ENCODE measurements at regions not wholly inside any gene's neighbourhood (a gene's known extent, or its start where the extent isn't known, plus 50 kb on each side); places are given as distances from the start of the nearest gene placed in this dataset.
A peak's percentile ranks its signal among the peaks of the same experiment; 100 is the strongest.

DNA sequence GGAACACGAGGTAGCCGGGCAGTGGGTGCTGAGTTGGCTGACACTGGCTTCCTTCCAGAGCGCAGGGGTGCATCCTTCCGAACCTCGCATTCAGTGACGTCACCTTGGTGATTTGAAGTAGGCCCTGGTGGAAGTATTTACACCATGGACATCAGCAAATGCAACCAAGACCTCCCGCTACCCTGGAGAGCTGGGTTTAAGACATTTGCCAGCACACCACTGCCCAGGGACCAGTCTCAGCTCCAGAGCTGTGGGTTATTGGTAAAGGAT lies 106.4 kb upstream of the GPR26 start:
- POLR2A ChIA-PET: no interaction called here

DNA sequence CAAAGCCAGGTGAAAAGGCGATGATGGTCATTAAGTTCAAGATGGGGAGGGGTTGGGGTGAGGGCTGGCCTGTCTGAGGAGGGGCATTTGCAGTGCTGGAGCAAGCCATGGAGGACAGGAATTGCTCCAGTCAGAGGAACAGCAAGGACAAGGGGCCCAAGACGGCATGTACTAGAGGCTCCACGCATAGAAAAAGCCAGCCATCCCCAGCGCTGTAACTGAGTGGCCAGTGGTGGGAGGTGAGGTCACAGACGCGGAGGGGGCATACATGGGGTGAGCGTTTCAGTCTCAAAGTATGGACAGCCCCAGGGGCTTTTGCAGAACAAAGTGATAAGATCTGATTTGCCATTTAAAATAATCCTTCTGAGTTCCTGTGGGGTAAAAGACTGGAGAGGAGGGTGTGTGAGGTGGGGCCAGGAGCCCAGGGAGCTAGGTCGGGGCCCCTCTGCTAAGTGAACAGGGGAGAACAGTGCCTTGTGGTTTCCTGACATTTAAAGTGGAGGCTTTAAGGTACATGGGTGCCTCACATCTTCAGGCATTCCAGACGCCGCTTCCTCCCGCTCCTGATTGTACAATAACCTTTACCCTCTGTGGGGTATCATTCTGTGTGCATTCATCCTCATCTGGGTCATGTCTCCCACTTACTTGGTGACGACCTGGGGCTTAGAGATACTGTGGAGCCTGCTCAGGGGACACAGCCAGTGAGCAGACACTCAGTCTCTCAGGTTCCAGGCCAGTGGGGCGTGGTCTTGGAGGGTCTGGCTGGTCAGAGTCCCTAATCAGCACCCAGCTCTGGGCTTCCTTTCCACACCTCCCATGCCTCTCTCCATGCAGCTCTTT lies 105.6 kb upstream of the GPR26 start:
- CTCF ChIA-PET: interaction anchor here (0.6 to 5.0 kb wide), 7 partner anchors 9 to 516 kb away, joined by 3 to 33 read pairs (median 4); no protein-coding TSS in a partner anchor
- H3K4me1 ChIP-seq (ENCODE audit: control insufficient read depth, insufficient read depth, low read length): no peaks in the 10 kb centered on the region
- TF ChIP-seq SP2 (tag by site-specific recombination; IDR thresholded peaks at IDR 0.05): no peak
- no peak for TF ChIP-seq ZNF596 (tag by site-specific recombination; IDR thresholded peaks at IDR 0.05)
- no peak for TF ChIP-seq ZFHX2 (tag by site-specific recombination; conservative IDR thresholded peaks at IDR 0.05)
- TF ChIP-seq ZNF426 (tag by site-specific recombination; IDR thresholded peaks at IDR 0.05): no peak
- TF ChIP-seq ZNF324 (tag by site-specific recombination; IDR thresholded peaks at IDR 0.05): no peak
- no peak for TF ChIP-seq ZFP37 (tag by site-specific recombination; IDR thresholded peaks at IDR 0.05)
- no peak for TF ChIP-seq OVOL3 (tag by site-specific recombination; IDR thresholded peaks at IDR 0.05)
- no peak for TF ChIP-seq ZNF112 (tag by site-specific recombination; IDR thresholded peaks at IDR 0.05)
- TF ChIP-seq GLIS1 (tag by site-specific recombination; IDR thresholded peaks at IDR 0.05): no peak
- TF ChIP-seq YY2 (tag by site-specific recombination; IDR thresholded peaks at IDR 0.05): no peak
- no peak for TF ChIP-seq ZBTB20 (tag by site-specific recombination; IDR thresholded peaks at IDR 0.05)
- no peak for TF ChIP-seq OSR2 (tag by site-specific recombination; IDR thresholded peaks at IDR 0.05)
- TF ChIP-seq SCRT2 (tag by site-specific recombination; IDR thresholded peaks at IDR 0.05): no peak
- no peaks in the 10 kb centered on the region for H3K36me3 ChIP-seq (ENCODE audit: control insufficient read depth in 2 of 2, insufficient read depth in 1 of 2, low read length in 2 of 2)
- no peaks in the 10 kb centered on the region for H3K9me3 ChIP-seq (ENCODE audit: control insufficient read depth, insufficient read depth, low read depth, low read length)
- H3K4me3 ChIP-seq (ENCODE audit: low read depth, low read length): no peak overlapping the region
- POLR2A ChIA-PET: no interaction called here
- no peak overlapping the region for H3K27ac ChIP-seq (ENCODE audit: extremely low read depth, low read depth, low read length)

More for the DNA sequence above, 106.4 kb upstream of the GPR26 start:
- Histone ChIP-seq H3K9me3 (ENCODE audit: control insufficient read depth, insufficient read depth, low read depth, low read length) (no peaks in the 10 kb centered on the region), H3K4me3 (ENCODE audit: low read depth, low read length) (no peak overlapping the region), H3K27ac (ENCODE audit: extremely low read depth, low read depth, low read length) (no peak overlapping the region), H3K4me1 (ENCODE audit: control insufficient read depth, insufficient read depth, low read length) (no peaks in the 10 kb centered on the region), H3K36me3 (ENCODE audit: control insufficient read depth in 2 of 2, insufficient read depth in 1 of 2, low read length in 2 of 2) (no peaks in the 10 kb centered on the region)
- TF ChIP-seq ZNF626 (tag by site-specific recombination; IDR thresholded peaks at IDR 0.05): no peak
- CTCF ChIA-PET: interaction anchor here (0.6 to 5.0 kb wide), 5 partner anchors 8 to 516 kb away, joined by 3 to 33 read pairs (median 5); no protein-coding TSS in a partner anchor

DNA sequence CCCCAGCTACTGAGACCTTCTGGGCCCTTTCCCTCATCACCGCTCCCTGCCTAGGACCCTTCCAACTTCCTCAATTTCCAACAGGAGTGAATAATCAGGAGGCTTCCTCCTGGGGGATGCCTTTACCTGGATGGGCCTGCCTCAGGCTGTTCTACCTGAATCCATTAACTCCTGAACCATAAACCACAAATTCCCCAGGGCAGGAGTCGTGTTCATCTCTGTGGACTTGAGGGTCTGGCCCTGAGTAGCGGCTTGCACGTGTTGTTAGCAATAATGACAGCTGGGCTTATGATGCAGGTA lies 105.1 kb upstream of the GPR26 start:
- H3K4me3 ChIP-seq (ENCODE audit: low read depth, low read length): no peak overlapping the region
- no peaks in the 10 kb centered on the region for H3K36me3 ChIP-seq (ENCODE audit: control insufficient read depth in 2 of 2, insufficient read depth in 1 of 2, low read length in 2 of 2)
- no peaks in the 10 kb centered on the region for H3K4me1 ChIP-seq (ENCODE audit: control insufficient read depth, insufficient read depth, low read length)
- CTCF ChIA-PET: interaction anchor here (0.7 to 5.0 kb wide), 5 partner anchors 9 to 517 kb away, joined by 3 to 33 read pairs (median 4); no protein-coding TSS in a partner anchor
- H3K27ac ChIP-seq (ENCODE audit: extremely low read depth, low read depth, low read length): no peak overlapping the region
- POLR2A ChIA-PET: no interaction called here
- TF ChIP-seq ZNF19 (tag by site-specific recombination; IDR thresholded peaks at IDR 0.05; ENCODE audit: low read depth): no peak
- H3K9me3 ChIP-seq (ENCODE audit: control insufficient read depth, insufficient read depth, low read depth, low read length): no peaks in the 10 kb centered on the region

DNA sequence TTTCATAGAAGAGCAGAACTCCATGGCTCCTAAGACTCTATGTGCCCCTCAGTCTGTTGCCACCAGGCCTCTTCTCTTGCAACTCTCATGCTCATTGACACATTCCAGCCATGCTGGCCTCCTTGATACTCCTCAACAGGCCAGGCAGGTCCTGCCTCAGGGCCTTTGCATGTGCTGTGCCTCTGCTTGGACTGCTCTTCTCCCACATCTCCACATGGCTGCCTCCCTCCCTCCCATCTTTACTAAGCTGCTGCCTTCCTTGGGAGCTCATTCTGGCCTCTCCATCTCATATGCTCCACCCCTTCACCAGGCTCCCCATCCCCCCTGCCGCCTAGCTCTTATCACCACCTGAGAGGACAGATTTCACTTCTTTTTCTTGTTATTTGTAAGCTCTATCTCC lies 103.8 kb upstream of the GPR26 start:
- Histone ChIP-seq H3K4me3 (ENCODE audit: low read depth, low read length) (no peak overlapping the region), H3K4me1 (ENCODE audit: control insufficient read depth, insufficient read depth, low read length) (no peaks in the 10 kb centered on the region), H3K36me3 (ENCODE audit: control insufficient read depth in 2 of 2, insufficient read depth in 1 of 2, low read length in 2 of 2) (no peaks in the 10 kb centered on the region), H3K9me3 (ENCODE audit: control insufficient read depth, insufficient read depth, low read depth, low read length) (no peaks in the 10 kb centered on the region), H3K27ac (ENCODE audit: extremely low read depth, low read depth, low read length) (no peak overlapping the region)
- ChIA-PET POLR2A (interaction anchor here (0.5 kb wide), 1 partner anchor 136 kb away, joined by 9 read pairs; no protein-coding TSS in a partner anchor), CTCF (interaction anchor here (0.7 to 5.0 kb wide), 3 partner anchors 11 to 518 kb away, joined by 3 to 33 read pairs (median 3); no protein-coding TSS in a partner anchor)
- no peak for TF ChIP-seq BCL11A (tag by site-specific recombination; IDR thresholded peaks at IDR 0.05; ENCODE audit: low read depth)
- peak; percentile 82 for TF ChIP-seq ZNF623 (tag by site-specific recombination; IDR thresholded peaks at IDR 0.05)
- TF ChIP-seq ZNF214 (tag by site-specific recombination; IDR thresholded peaks at IDR 0.05; ENCODE audit: borderline replicate concordance): no peak

Measured in HEK293 (cell line).